ENCODE measurements at regions not wholly inside any gene's neighbourhood (a gene's known extent, or its start where the extent isn't known, plus 50 kb on each side); places are given as distances from the start of the nearest gene placed in this dataset.
"Not testable (repeated sequence)": the region's sequence is repeated elsewhere in the genome, so short reads cannot be mapped to it uniquely, and the experiment has no call there.

- DNase-seq, result no peak
Observed at GRCh38 chr7:3138997-3139396, 95.3 kb upstream of the CARD11 start.

DNA sequence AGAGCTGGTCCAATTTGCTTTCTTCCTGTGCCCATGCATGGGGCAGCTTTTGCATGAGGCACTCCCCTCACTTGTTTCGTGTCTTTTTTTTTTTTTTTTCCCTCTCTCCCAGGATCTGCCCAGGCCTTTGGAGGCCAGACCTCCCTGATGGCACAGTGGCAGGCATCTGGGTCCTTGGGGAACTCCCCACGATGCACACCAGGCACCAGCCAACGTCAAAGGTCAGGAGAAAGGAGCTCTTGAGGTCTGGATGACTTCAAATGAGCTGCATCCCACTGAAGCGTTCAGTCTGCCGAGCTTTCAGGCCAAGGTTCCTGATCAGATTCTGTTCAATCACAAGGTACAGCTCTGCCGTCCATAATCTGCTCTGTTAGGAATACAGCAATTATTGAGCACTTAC lies 97.2 kb upstream of the CARD11 start:
- DNase-seq, result no peak

DNA sequence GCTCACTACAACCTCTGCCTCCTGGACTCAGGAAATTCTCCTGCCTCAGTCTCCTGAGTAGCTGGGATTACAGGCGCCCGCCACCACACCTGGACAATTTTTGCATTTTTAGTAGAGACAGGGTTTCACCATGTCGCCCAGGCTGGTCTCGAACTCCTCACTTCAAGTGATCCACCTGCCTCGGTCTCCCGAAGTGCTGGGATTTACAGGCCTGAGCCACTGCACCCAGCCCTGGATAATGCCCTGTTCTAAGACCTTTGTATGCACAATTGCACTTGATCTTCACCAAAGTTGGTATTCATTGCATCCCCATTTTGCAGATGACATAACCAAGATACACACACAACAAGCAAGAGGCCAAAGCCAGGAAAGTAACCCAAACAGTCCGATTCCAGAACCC lies 97.7 kb upstream of the CARD11 start:
- no peak for DNase-seq

DNA sequence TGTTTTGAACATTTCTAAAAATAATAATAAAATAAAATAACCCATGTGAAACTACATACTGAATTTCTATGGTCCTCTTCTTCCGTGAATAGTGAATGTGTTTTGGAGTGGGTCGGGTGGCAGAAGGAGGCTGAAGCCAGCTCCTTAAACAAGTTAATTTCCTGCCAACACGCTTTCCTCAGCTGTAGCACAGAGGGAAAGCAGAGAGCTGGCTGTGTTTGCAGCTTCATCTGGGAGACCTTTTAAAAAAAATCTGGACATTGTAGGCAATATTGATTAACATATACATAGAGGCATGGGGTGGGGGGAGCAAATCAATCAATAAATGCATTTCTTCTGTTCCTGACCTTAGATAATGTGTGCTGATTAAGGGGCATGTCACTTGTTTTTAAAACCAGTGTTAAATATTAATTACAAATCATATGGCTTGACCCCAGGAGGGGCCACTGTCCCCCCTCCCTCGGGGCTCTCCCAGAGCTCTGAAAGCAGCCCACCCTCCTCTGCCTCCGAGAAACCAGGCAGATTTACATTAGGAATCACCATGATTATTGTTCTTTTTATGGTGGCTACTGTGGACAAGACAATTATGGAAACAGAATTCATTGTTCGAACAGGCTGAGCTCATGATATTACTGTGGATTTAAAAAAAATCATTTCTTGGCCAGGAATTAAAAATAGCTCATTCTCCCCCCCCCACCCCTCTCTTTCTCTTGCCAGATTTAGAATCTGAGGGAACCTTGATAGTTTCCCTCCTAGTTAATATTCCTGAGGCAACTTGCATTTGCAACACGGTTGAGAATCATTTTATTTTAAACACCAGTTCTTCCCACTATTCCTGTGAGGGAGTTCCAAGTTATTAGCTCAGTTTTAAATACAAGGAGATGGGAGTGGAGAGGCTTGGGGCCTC lies 100.5 kb upstream of the CARD11 start:
- DNase-seq, result no peak

GRCh38 chr7:3144776-3145125 lies 101.1 kb upstream of the CARD11 start:
- DNase-seq, result not testable (repeated sequence)

DNA sequence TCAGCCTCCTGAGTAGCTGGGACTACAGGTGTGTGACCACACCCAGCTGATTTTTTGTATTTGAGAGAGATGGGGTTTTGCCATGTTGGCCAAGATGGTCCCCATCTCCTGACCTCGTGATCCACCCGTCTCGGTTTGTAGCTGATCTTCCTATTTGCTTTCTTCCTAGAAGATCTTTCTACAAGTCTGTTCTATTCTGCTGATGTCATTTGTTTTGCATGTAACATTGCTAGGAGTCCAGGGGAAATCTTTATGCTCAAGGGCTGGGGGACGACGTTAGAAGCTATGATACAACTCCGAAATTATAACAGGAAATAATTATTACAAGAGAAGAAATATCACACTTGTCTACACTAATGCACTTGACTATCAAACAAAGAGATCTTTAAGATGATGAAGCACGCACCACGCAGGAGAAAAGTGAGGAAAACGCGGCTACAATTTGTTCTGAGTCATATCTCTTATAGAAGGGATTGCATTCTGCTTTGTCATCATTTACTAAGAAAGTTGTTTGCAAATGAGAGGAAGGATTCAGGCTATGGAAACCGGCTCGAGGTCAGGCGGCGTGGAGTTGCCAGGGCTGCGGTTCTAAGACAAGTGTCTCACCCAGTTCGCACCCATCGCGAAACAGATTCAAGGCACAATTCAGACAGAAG lies 103.0 kb upstream of the CARD11 start:
- no peak for DNase-seq

DNA sequence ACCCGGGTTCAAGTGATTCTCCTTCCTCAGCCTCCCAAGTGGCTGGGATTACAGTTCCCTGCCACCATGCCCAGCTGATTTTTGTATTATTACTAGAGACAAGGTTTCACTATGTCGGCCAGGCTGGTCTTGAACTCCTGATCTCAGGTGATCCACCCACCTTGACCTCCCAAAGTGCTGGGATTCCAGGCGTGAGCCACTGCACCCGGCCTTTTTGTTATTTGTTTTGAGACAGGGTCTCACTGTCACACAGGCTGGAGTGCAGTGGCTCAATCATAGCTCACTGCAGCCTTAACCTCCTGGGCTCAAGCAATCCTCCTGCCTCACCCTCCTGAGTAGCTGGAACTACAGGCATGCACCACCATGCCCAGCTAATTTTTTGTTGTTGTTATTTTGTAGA lies 104.8 kb upstream of the CARD11 start:
- not testable (repeated sequence) for DNase-seq

GRCh38 chr7:3149231-3149995 lies 105.7 kb upstream of the CARD11 start:
- DNase-seq, result no peak

- no peak for DNase-seq
Observed at GRCh38 chr7:3150027-3150426, 106.4 kb upstream of the CARD11 start.

DNA sequence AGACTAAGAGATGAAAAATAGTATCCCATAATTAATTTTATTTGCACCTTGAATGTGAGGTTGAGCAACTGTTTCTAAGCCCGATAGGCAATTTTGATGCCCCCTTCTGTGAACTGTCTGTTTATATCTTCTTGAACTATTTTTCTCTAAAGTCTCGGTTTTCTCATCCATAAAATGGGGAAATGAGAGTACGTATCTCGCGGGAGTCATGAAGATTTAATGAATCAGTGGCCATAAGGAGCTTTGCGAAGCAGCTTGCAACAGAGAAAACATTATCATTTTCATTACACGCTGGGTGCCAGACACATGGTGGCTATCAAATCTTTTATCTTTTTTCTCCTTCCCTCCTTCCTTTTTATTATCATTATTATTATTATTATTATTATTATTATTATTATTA lies 108.1 kb upstream of the CARD11 start:
- DNase-seq, result no peak

DNA sequence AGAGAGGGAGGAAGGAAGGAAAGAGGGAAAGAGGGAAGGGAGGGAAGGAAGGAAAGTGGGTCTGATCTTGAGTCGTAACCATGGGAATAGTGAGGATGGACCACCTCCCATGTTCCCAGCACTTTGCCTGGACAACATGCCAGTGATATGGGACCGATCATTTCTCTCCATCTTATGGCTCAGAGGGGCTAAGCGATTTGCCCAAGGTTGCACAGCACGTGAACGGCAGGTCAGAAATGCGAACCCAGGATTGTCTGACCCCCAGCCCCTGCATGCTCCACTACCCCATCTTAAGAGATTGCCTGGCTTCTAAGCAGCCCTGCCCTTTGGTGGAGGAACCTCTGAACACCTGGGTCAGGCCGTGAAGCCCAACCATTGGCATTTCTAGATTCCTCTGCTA lies 109.0 kb upstream of the CARD11 start:
- no peak for DNase-seq

- no peak for DNase-seq
Observed at GRCh38 chr7:3153118-3153517, 109.5 kb upstream of the CARD11 start.

DNA sequence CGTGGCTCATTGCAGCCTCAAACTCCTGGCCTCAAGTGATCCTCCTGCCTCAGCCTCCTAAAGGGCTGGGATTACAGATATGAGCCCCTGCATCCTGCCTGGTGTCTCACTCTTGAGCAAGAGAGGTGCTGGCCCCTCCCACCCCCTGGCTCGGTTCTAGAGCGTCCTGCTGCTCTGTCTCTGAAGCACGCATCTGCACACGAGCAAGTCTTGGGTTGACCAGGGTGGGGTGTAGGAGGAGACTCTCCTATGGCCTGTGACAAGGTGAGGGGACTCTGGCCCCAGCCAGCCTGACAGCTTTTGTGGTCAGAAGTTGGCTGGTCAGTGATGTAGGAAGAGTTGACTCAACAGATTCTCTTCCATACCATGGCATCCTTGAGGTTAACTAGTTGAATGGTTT lies 110.7 kb upstream of the CARD11 start:
- DNase-seq, result no peak

- peak; percentile 79 for DNase-seq
Observed at GRCh38 chr7:3154881-3155494, 111.3 kb upstream of the CARD11 start.

DNA sequence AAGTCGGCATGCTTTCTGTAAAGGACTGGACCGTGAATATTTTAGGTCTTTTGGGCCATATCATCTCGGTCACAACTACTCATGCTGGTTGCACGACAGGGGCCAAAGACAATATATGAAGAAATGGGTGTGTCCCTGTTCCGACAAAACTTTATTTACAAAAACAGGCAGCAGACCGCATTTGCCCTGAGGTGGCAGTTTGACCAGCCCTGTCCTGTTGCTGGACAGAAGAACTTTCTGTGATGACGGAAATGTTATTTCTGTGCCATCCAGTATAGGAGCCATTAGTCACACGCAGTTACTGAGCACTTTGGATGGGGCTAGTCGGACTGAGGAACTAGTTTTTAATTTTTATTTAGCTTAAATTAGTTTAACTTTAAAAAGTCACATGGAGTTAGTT lies 112.8 kb upstream of the CARD11 start:
- no peak for DNase-seq

GRCh38 chr7:3157566-3158287 lies 114.1 kb upstream of the CARD11 start:
- no peak for DNase-seq

- no peak for DNase-seq
Observed at GRCh38 chr7:3158341-3158760, 114.7 kb upstream of the CARD11 start.

DNA sequence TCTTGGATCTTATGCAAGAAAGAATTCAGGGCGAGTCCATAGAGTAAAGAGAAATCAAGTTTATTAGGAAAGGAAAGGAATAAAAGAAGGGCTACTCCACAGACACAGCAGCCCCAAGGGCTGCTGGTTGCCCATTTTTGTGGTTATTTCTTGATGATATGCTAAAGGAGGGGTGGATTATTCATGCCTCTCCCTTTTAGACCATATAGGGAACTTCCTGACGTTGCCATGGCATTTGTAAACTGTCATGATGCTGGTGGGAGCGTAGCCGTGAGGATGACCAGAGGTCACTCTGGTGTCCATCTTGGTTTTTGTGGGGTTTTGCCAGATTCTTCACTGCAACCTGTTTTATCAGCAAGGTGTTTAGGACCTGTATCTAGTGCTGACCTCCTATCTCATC lies 115.4 kb upstream of the CARD11 start:
- no peak for DNase-seq

DNA sequence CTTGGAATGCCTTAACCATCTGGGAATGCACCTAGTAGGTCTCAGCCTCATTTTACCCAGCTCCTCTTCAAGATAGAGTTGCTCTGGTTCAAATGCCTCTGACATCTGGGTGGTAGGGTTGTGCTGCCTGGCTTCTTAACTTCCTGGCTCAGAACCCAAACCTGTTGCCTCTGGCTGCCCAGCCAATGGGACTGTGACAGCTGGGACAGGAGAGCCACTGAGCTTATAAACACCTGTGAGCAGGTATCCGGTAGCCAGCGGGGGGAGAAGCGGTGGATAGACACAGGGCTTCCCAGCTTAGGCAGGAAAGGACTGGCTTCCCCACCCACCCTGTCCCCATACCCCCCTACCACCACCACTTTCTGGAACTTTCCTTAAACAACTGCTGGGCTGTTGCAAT lies 115.8 kb upstream of the CARD11 start:
- DNase-seq, result no peak

DNA sequence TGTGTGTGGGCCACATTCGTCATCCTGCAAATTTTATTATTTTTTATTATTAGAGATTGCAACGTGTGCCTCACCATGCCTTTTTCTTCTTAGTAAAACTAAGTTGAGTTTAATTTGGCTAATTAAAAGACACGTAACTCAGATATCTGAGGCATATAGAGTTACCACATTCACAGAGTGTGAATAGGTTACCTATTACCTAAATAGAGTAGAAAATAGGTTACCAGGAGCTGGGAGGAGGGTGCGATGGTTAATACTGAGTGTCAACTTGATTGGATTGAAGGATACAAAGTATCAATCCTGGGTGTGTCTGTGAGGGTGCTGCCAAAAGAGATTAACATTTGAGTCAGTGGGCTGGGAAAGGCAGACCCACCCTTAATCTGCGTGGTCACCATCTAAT lies 116.3 kb upstream of the CARD11 start:
- not testable (repeated sequence) for DNase-seq

- no peak for DNase-seq
Observed at GRCh38 chr7:3162289-3162688, 118.6 kb upstream of the CARD11 start.

DNA sequence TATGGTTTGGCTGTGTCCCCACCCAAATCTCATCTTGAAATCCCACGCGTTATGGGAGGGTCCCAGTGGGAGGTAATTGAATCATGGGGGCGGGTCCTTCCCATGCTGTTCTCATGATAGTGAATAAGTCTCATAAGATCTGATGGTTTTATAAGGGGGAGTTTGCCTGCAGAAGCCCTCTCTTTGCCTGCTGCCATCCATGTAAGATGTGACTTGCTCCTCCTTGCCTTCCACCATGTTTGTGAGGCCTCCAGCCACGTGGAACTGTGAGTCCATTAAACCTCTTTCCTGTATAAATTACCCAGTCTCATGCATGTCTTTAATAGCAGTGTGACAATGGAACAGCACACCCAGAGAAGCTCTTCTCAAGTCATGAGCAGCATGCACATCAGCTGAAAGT lies 119.1 kb upstream of the CARD11 start:
- DNase-seq, result not testable (repeated sequence)

- no peak for DNase-seq
Observed at GRCh38 chr7:3164380-3164792, 120.7 kb upstream of the CARD11 start.
